HEK293 (cell line): ENCODE measurements at regions not wholly inside any gene's neighbourhood (a gene's known extent, or its start where the extent isn't known, plus 50 kb on each side); places are given as distances from the start of the nearest gene placed in this dataset.
A peak's percentile ranks its signal among the peaks of the same experiment; 100 is the strongest.

Experiments
- CTCF ChIA-PET: fragments of 350-600 bp; formaldehyde crosslinking; extraction: SDS; loops from one replicate; lab custom pipeline; 2021; ENCODE audit warnings: antibody characterized with exemption; lab: Yijun Ruan, JAX
- POLR2A ChIA-PET: fragments of 300-600 bp; formaldehyde crosslinking; extraction: SDS; loops from one replicate; lab custom pipeline; 2020; ENCODE audit warnings: antibody characterized with exemption, inconsistent platforms; lab: Yijun Ruan, JAX
- H3K27ac ChIP-seq: fragments of 200-500 bp; sonication (Bioruptor generic); 2 replicates; pipeline ENCODE4 v1.5.1; 2014; ENCODE audit warnings: low read depth, low read length, control low read depth, inconsistent platforms; ENCODE audit errors: extremely low read depth
- H3K36me3 ChIP-seq, 2 experiments: fragments of 200-500 bp in 1 of 2; sonication (Bioruptor generic) in 1 of 2; 1 replicate in 1 of 2; 2 replicates in 1 of 2; pipeline ENCODE4 v1.5.1; 2014 to 2017; ENCODE audit warnings: inconsistent platforms in 2 of 2, low read length in 2 of 2; ENCODE audit not compliant: control insufficient read depth in 2 of 2, insufficient read depth in 1 of 2
- H3K4me1 ChIP-seq: fragments of 200-500 bp; sonication (Bioruptor generic); 2 replicates; pipeline ENCODE4 v1.5.1; 2014; ENCODE audit warnings: mild to moderate bottlenecking, low read length, inconsistent platforms; ENCODE audit not compliant: control insufficient read depth, insufficient read depth
- H3K4me3 ChIP-seq: 2 replicates; pipeline ENCODE4 v1.5.1; 2011; ENCODE audit warnings: low read depth, mild to moderate bottlenecking, control low read depth, low read length, moderate library complexity
- H3K9me3 ChIP-seq: fragments of 200-500 bp; sonication (Bioruptor generic); 2 replicates; pipeline ENCODE4 v1.5.1; 2014; ENCODE audit warnings: low read depth, low read length, inconsistent platforms; ENCODE audit not compliant: control insufficient read depth, insufficient read depth
- BCL11B ChIP-seq: fragments of 450-650 bp; formaldehyde crosslinking; IDR thresholded peaks from 2 replicates; pipeline ENCODE4 v1.5.1; 2016; ENCODE audit warnings: low read depth, missing biosample characterization, missing genetic modification characterization
- KLF16 ChIP-seq: fragments of 450-650 bp; formaldehyde crosslinking; IDR thresholded peaks from 2 replicates; pipeline ENCODE4 v1.5.1; 2017; ENCODE audit warnings: missing biosample characterization, missing genetic modification characterization
- ZFP69B ChIP-seq: fragments of 450-650 bp; formaldehyde crosslinking; IDR thresholded peaks from 2 replicates; pipeline ENCODE4 v1.5.1; 2016; ENCODE audit warnings: missing biosample characterization, missing genetic modification characterization
- ZNF138 ChIP-seq: fragments of 450-650 bp; formaldehyde crosslinking; IDR thresholded peaks from 2 replicates; pipeline ENCODE4 v1.5.1; 2016; ENCODE audit warnings: missing biosample characterization, missing genetic modification characterization, borderline replicate concordance
- ZNF2 ChIP-seq: fragments of 450-650 bp; formaldehyde crosslinking; IDR thresholded peaks from 2 replicates; pipeline ENCODE4 v1.5.1; 2016; ENCODE audit warnings: missing biosample characterization, missing genetic modification characterization
- ZNF350 ChIP-seq: fragments of 450-650 bp; formaldehyde crosslinking; IDR thresholded peaks from 2 replicates; pipeline ENCODE4 v1.5.0; 2017; ENCODE audit warnings: missing biosample characterization, mild to moderate bottlenecking, missing genetic modification characterization
- ZNF530 ChIP-seq: fragments of 450-650 bp; formaldehyde crosslinking; IDR thresholded peaks from 2 replicates; pipeline ENCODE4 v1.5.1; 2016; ENCODE audit warnings: low read depth, missing biosample characterization, missing genetic modification characterization
- ZNF555 ChIP-seq: fragments of 450-650 bp; formaldehyde crosslinking; conservative IDR thresholded peaks from 2 replicates; pipeline ENCODE4 v1.5.1; 2017; ENCODE audit warnings: missing biosample characterization, mild to moderate bottlenecking, missing genetic modification characterization, inconsistent platforms
- ZNF76 ChIP-seq: fragments of 450-650 bp; formaldehyde crosslinking; IDR thresholded peaks from 2 replicates; pipeline ENCODE4; 2016; ENCODE audit warnings: low read depth, missing biosample characterization, missing genetic modification characterization, borderline replicate concordance
- ZNF791 ChIP-seq: fragments of 450-650 bp; formaldehyde crosslinking; IDR thresholded peaks from 2 replicates; pipeline ENCODE4 v1.5.1; 2016; ENCODE audit warnings: missing biosample characterization, missing genetic modification characterization
- ZSCAN30 ChIP-seq: fragments of 450-650 bp; IDR thresholded peaks from 2 replicates; pipeline ENCODE4 v1.5.1; 2018; ENCODE audit warnings: missing biosample characterization, mild to moderate bottlenecking, missing genetic modification characterization, moderate library complexity
- TF ChIP-seq, protein P1 (sequence below): fragments of 450-650 bp; formaldehyde crosslinking; IDR thresholded peaks from 2 replicates; pipeline ENCODE4 v1.5.1; 2016; ENCODE audit warnings: missing biosample characterization, missing genetic modification characterization, low read depth
- TF ChIP-seq, protein P2 (sequence below): fragments of 450-650 bp; formaldehyde crosslinking; optimal IDR thresholded peaks from 2 replicates; pipeline ENCODE3; 2016; ENCODE audit warnings: missing biosample characterization, mild to moderate bottlenecking, missing genetic modification characterization
- TF ChIP-seq, protein P3 (sequence below): fragments of 450-650 bp; formaldehyde crosslinking; IDR thresholded peaks from 2 replicates; pipeline ENCODE4 v1.5.1; 2016; ENCODE audit warnings: missing biosample characterization, missing genetic modification characterization
- TF ChIP-seq, protein P4 (sequence below): fragments of 450-650 bp; formaldehyde crosslinking; IDR thresholded peaks from 2 replicates; pipeline ENCODE4 v1.5.1; 2016; ENCODE audit warnings: missing biosample characterization, missing genetic modification characterization

DNA sequence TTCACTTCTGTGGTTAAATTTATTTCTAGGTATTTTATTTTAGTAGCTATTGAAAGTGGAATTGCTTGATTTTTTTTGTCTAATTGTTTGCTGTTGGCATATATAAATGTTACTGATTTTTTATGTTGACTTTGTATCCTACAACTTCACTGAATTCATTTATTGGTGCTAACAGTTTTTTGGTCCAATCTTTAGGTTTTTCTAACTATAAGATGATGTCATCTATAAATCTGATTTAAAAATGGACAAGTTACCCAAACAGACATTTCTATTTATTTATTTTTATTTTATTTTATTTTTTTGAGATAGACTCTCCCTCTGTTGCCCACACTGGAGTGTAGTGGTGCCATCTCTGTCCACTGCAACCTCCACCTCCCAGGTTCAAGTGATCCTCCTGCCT is 162.3 kb downstream of the COX7C start:
- ChIA-PET CTCF (no interaction called here), POLR2A (no interaction called here)
- no peaks in the 10 kb centered on the region for H3K9me3 ChIP-seq
- H3K4me1 ChIP-seq = no peaks in the 10 kb centered on the region
- no peak overlapping the region for H3K4me3 ChIP-seq
- H3K36me3 ChIP-seq = no peaks in the 10 kb centered on the region
- H3K27ac ChIP-seq = no peak overlapping the region
- TF ChIP-seq, protein P1, sequence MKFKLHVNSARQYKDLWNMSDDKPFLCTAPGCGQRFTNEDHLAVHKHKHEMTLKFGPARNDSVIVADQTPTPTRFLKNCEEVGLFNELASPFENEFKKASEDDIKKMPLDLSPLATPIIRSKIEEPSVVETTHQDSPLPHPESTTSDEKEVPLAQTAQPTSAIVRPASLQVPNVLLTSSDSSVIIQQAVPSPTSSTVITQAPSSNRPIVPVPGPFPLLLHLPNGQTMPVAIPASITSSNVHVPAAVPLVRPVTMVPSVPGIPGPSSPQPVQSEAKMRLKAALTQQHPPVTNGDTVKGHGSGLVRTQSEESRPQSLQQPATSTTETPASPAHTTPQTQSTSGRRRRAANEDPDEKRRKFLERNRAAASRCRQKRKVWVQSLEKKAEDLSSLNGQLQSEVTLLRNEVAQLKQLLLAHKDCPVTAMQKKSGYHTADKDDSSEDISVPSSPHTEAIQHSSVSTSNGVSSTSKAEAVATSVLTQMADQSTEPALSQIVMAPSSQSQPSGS (tag by site-specific recombination) = peak; percentile 56; the same call in 1 of the 2 replicates
- TF ChIP-seq ZNF76 (tag by site-specific recombination) = no peak
- no peak for TF ChIP-seq ZSCAN30

DNA sequence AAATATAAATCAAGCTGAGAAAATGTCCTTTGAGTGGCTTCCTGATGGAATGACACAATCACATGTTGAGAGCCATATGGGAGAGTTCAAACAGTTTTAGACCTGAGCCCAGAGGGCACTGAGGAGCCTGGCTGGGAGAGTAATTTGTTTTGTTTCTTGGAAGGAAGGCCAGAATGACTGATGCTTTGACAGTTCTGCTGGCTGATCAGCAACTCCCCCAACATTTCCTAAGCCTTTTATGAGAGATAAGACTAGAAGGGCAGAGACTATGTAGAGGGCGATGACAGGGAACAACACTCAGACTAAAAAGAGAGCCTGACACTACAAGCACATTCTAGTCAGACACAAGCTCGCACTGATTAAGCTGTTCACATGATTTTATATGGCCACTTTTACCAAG is 169.2 kb downstream of the COX7C start:
- no peaks in the 10 kb centered on the region for H3K9me3 ChIP-seq
- H3K4me3 ChIP-seq = no peak overlapping the region
- TF ChIP-seq KLF16 (tag by site-specific recombination) (no peak), BCL11B (tag by site-specific recombination) (no peak), ZFP69B (no peak), ZNF530 (tag by site-specific recombination) (no peak), ZNF555 (no peak), ZNF791 (tag by site-specific recombination) (no peak), ZNF138 (tag by site-specific recombination) (no peak), ZNF2 (no peak), ZNF350 (no peak)
- TF ChIP-seq, protein P2, sequence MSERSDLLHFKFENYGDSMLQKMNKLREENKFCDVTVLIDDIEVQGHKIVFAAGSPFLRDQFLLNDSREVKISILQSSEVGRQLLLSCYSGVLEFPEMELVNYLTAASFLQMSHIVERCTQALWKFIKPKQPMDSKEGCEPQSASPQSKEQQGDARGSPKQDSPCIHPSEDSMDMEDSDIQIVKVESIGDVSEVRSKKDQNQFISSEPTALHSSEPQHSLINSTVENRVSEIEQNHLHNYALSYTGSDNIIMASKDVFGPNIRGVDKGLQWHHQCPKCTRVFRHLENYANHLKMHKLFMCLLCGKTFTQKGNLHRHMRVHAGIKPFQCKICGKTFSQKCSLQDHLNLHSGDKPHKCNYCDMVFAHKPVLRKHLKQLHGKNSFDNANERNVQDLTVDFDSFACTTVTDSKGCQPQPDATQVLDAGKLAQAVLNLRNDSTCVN = no peak
- TF ChIP-seq, protein P3, sequence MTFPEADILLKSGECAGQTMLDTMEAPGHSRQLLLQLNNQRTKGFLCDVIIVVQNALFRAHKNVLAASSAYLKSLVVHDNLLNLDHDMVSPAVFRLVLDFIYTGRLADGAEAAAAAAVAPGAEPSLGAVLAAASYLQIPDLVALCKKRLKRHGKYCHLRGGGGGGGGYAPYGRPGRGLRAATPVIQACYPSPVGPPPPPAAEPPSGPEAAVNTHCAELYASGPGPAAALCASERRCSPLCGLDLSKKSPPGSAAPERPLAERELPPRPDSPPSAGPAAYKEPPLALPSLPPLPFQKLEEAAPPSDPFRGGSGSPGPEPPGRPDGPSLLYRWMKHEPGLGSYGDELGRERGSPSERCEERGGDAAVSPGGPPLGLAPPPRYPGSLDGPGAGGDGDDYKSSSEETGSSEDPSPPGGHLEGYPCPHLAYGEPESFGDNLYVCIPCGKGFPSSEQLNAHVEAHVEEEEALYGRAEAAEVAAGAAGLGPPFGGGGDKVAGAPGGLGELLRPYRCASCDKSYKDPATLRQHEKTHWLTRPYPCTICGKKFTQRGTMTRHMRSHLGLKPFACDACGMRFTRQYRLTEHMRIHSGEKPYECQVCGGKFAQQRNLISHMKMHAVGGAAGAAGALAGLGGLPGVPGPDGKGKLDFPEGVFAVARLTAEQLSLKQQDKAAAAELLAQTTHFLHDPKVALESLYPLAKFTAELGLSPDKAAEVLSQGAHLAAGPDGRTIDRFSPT (tag by site-specific recombination) = no peak
- TF ChIP-seq, protein P4, sequence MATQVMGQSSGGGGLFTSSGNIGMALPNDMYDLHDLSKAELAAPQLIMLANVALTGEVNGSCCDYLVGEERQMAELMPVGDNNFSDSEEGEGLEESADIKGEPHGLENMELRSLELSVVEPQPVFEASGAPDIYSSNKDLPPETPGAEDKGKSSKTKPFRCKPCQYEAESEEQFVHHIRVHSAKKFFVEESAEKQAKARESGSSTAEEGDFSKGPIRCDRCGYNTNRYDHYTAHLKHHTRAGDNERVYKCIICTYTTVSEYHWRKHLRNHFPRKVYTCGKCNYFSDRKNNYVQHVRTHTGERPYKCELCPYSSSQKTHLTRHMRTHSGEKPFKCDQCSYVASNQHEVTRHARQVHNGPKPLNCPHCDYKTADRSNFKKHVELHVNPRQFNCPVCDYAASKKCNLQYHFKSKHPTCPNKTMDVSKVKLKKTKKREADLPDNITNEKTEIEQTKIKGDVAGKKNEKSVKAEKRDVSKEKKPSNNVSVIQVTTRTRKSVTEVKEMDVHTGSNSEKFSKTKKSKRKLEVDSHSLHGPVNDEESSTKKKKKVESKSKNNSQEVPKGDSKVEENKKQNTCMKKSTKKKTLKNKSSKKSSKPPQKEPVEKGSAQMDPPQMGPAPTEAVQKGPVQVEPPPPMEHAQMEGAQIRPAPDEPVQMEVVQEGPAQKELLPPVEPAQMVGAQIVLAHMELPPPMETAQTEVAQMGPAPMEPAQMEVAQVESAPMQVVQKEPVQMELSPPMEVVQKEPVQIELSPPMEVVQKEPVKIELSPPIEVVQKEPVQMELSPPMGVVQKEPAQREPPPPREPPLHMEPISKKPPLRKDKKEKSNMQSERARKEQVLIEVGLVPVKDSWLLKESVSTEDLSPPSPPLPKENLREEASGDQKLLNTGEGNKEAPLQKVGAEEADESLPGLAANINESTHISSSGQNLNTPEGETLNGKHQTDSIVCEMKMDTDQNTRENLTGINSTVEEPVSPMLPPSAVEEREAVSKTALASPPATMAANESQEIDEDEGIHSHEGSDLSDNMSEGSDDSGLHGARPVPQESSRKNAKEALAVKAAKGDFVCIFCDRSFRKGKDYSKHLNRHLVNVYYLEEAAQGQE (tag by site-specific recombination) = no peak
- ChIA-PET POLR2A (no interaction called here), CTCF (no interaction called here)
- H3K36me3 ChIP-seq = no peaks in the 10 kb centered on the region
- H3K27ac ChIP-seq = no peak overlapping the region
- no peaks in the 10 kb centered on the region for H3K4me1 ChIP-seq
